BLaER1 treated with 17β-estradiol and CSF1 and Interleukin-3, amounts not matched to agents 10 nM and 100 nM (cell line): ENCODE measurements at regions not wholly inside any gene's neighbourhood (a gene's known extent, or its start where the extent isn't known, plus 50 kb on each side); places are given as distances from the start of the nearest gene placed in this dataset.
A peak's percentile ranks its signal among the peaks of the same experiment; 100 is the strongest.

Experiments
- H3K27ac ChIP-seq, 11 experiments: shearing (Covaris generic); formaldehyde crosslinking; 2 replicates each; pipeline ENCODE4 v1.8.1; 2022
- H3K27me3 ChIP-seq, 11 experiments: shearing (Covaris generic); formaldehyde crosslinking; 2 replicates each; pipeline ENCODE4 v1.8.1; 2022
- H3K36me3 ChIP-seq, 11 experiments: shearing (Covaris generic); formaldehyde crosslinking; 2 replicates each; pipeline ENCODE4 v1.8.1; 2022
- H3K4me1 ChIP-seq, 10 experiments: shearing (Covaris generic); formaldehyde crosslinking; 2 replicates each; pipeline ENCODE4 v1.8.1; 2022
- H3K4me2 ChIP-seq, 11 experiments: shearing (Covaris generic); formaldehyde crosslinking; 2 replicates each; pipeline ENCODE4 v1.8.1; 2022
- H3K4me3 ChIP-seq, 10 experiments: shearing (Covaris generic); formaldehyde crosslinking; 2 replicates each; pipeline ENCODE4 v1.8.1; 2022
- H3K9ac ChIP-seq, 11 experiments: shearing (Covaris generic); formaldehyde crosslinking; 2 replicates each; pipeline ENCODE4 v1.8.1; 2022
- H3K9me3 ChIP-seq, 11 experiments: shearing (Covaris generic); formaldehyde crosslinking; replicated peaks in 1 of 11; 2 replicates each; pipeline ENCODE4 v1.8.1; 2022
- H4K20me1 ChIP-seq, 11 experiments: shearing (Covaris generic); formaldehyde crosslinking; 2 replicates each; pipeline ENCODE4 v1.8.1; 2022
- Cebpa-rat ChIP-seq, 11 experiments: shearing (Covaris generic); IDR thresholded peaks; 2 replicates each; pipeline ENCODE4 v1.8.1; 2022

GRCh38 chr6:156185113-156185512, 592.1 kb upstream of the ARID1B start:
- no peak overlapping the region for H3K27ac ChIP-seq
- H3K4me2 ChIP-seq: peak overlapping the region in 5 of 11 experiments; percentile 12 to 44 (median 29); a peak in 7 of 22 replicates
- H3K36me3 ChIP-seq: no peaks in the 10 kb centered on the region
- H3K4me3 ChIP-seq: no peak overlapping the region
- peaks cover 0 to 15% (median 7%) of the 10 kb centered on the region in 11 experiments; a peak in 10 of 22 replicates for H3K9me3 ChIP-seq
- peaks cover 0 to 24% (median 12%) of the 10 kb centered on the region in 10 experiments; a peak in 14 of 20 replicates for H3K4me1 ChIP-seq
- H3K27me3 ChIP-seq: no peaks in the 10 kb centered on the region
- no peak overlapping the region for H3K9ac ChIP-seq
- no peak for TF ChIP-seq Cebpa-rat (IDR thresholded peaks at IDR 0.05)
- no peaks in the 10 kb centered on the region for H4K20me1 ChIP-seq

- Histone ChIP-seq H3K9ac (no peak overlapping the region), H4K20me1 (no peaks in the 10 kb centered on the region), H3K4me3 (no peak overlapping the region), H3K27me3 (no peaks in the 10 kb centered on the region), H3K4me1 (peaks cover 0 to 24% (median 12%) of the 10 kb centered on the region in 10 experiments; a peak in 14 of 20 replicates), H3K27ac (no peak overlapping the region), H3K9me3 (peaks cover 0 to 25% (median 14%) of the 10 kb centered on the region in 11 experiments; a peak in 11 of 22 replicates), H3K36me3 (no peaks in the 10 kb centered on the region), H3K4me2 (no peak overlapping the region)
- TF ChIP-seq Cebpa-rat (IDR thresholded peaks at IDR 0.05): no peak
These were observed 593.5 kb upstream of the ARID1B start for GRCh38 chr6:156183678-156184077.

- Histone ChIP-seq H3K4me3 (no peak overlapping the region), H3K4me1 (peaks cover 0 to 24% (median 12%) of the 10 kb centered on the region in 10 experiments; a peak in 14 of 20 replicates), H3K36me3 (no peaks in the 10 kb centered on the region), H3K27ac (no peak overlapping the region), H3K9ac (no peak overlapping the region), H3K4me2 (peak overlapping the region in 7 of 11 experiments; percentile 19 to 48 (median 32); a peak in 11 of 22 replicates), H3K27me3 (no peaks in the 10 kb centered on the region), H4K20me1 (no peaks in the 10 kb centered on the region), H3K9me3 (peaks cover 6 to 34% (median 20%) of the 10 kb centered on the region in 11 experiments; a peak in 18 of 22 replicates)
- TF ChIP-seq Cebpa-rat (IDR thresholded peaks at IDR 0.05): no peak
These were observed 594.8 kb upstream of the ARID1B start for GRCh38 chr6:156182356-156182755.

- no peak overlapping the region for H3K4me3 ChIP-seq
- no peaks in the 10 kb centered on the region for H4K20me1 ChIP-seq
- H3K4me1 ChIP-seq: peaks cover 0 to 24% (median 12%) of the 10 kb centered on the region in 10 experiments; a peak in 14 of 20 replicates
- no peak for TF ChIP-seq Cebpa-rat (IDR thresholded peaks at IDR 0.05)
- no peak overlapping the region for H3K4me2 ChIP-seq
- no peak overlapping the region for H3K27ac ChIP-seq
- H3K27me3 ChIP-seq: no peaks in the 10 kb centered on the region
- no peak overlapping the region for H3K9ac ChIP-seq
- no peaks in the 10 kb centered on the region for H3K36me3 ChIP-seq
- H3K9me3 ChIP-seq: peaks cover 8 to 34% (median 22%) of the 10 kb centered on the region in 11 experiments; a peak in 18 of 22 replicates
These were observed 595.7 kb upstream of the ARID1B start for GRCh38 chr6:156181506-156181905.

- no peak for TF ChIP-seq Cebpa-rat (IDR thresholded peaks at IDR 0.05)
- H3K27ac ChIP-seq: no peak overlapping the region
- H3K4me2 ChIP-seq: peak overlapping the region in 3 of 11 experiments; percentile 15 to 40 (median 23); a peak in 4 of 22 replicates
These were observed 601.2 kb upstream of the ARID1B start for GRCh38 chr6:156175971-156176421.

GRCh38 chr6:156175433-156175832, 601.7 kb upstream of the ARID1B start:
- Histone ChIP-seq H3K4me3 (no peak overlapping the region), H3K36me3 (no peaks in the 10 kb centered on the region), H3K4me2 (no peak overlapping the region), H3K27ac (no peak overlapping the region), H3K9me3 (peaks cover 8 to 22% (median 18%) of the 10 kb centered on the region in 11 experiments; a peak in 18 of 22 replicates), H3K4me1 (peaks cover 0 to 5% (median 0%) of the 10 kb centered on the region in 10 experiments; a peak in 2 of 20 replicates), H3K27me3 (no peaks in the 10 kb centered on the region), H4K20me1 (no peaks in the 10 kb centered on the region), H3K9ac (no peak overlapping the region)
- TF ChIP-seq Cebpa-rat (IDR thresholded peaks at IDR 0.05): no peak

More at GRCh38 chr6:156175971-156176421, 601.2 kb upstream of the ARID1B start:
- Histone ChIP-seq H3K4me1 (peaks cover 0 to 5% (median 0%) of the 10 kb centered on the region in 10 experiments; a peak in 2 of 20 replicates), H3K9me3 (peaks cover 8 to 27% (median 22%) of the 10 kb centered on the region in 11 experiments; a peak in 18 of 22 replicates), H3K27me3 (no peaks in the 10 kb centered on the region), H3K36me3 (no peaks in the 10 kb centered on the region), H3K9ac (no peak overlapping the region), H4K20me1 (no peaks in the 10 kb centered on the region), H3K4me3 (no peak overlapping the region)

- no peak overlapping the region for H3K9ac ChIP-seq
- peaks cover under 1 to 13% (median 10%) of the 10 kb centered on the region in 11 experiments; a peak in 15 of 22 replicates for H3K9me3 ChIP-seq
- peaks cover 0 to 5% (median 0%) of the 10 kb centered on the region in 10 experiments; a peak in 2 of 20 replicates for H3K4me1 ChIP-seq
- no peak overlapping the region for H3K4me2 ChIP-seq
- no peak overlapping the region for H3K27ac ChIP-seq
- no peaks in the 10 kb centered on the region for H4K20me1 ChIP-seq
- H3K4me3 ChIP-seq: no peak overlapping the region
- H3K36me3 ChIP-seq: no peaks in the 10 kb centered on the region
- no peak for TF ChIP-seq Cebpa-rat (IDR thresholded peaks at IDR 0.05)
- H3K27me3 ChIP-seq: no peaks in the 10 kb centered on the region
These were observed 602.9 kb upstream of the ARID1B start for GRCh38 chr6:156174031-156174890.

GRCh38 chr6:156169371-156169770, 607.8 kb upstream of the ARID1B start:
- Histone ChIP-seq H4K20me1 (no peaks in the 10 kb centered on the region), H3K27me3 (no peaks in the 10 kb centered on the region), H3K9me3 (peaks cover 0 to 10% (median 0%) of the 10 kb centered on the region in 11 experiments; a peak in 3 of 22 replicates), H3K27ac (no peak overlapping the region), H3K4me2 (no peak overlapping the region), H3K36me3 (no peaks in the 10 kb centered on the region), H3K4me3 (no peak overlapping the region), H3K4me1 (peaks cover 15 to 41% (median 26%) of the 10 kb centered on the region in 10 experiments), H3K9ac (no peak overlapping the region)
- TF ChIP-seq Cebpa-rat (IDR thresholded peaks at IDR 0.05): no peak

- H3K36me3 ChIP-seq: no peaks in the 10 kb centered on the region
- peak overlapping the region; percentile 60 to 88 (median 74) for H3K4me2 ChIP-seq
- H3K4me3 ChIP-seq: peak overlapping the region; percentile 7 to 48 (median 30); a peak in 11 of 20 replicates
- H3K27ac ChIP-seq: peak overlapping the region; percentile 8 to 77 (median 69); a peak in 20 of 22 replicates
- H3K4me1 ChIP-seq: peaks cover 15 to 58% (median 41%) of the 10 kb centered on the region in 10 experiments
- peak overlapping the region; percentile 26 to 73 (median 50) for H3K9ac ChIP-seq
- no peaks in the 10 kb centered on the region for H3K27me3 ChIP-seq
- TF ChIP-seq Cebpa-rat (IDR thresholded peaks at IDR 0.05): no peak
- no peaks in the 10 kb centered on the region for H4K20me1 ChIP-seq
- peaks cover 0 to 10% (median 0%) of the 10 kb centered on the region in 11 experiments; a peak in 3 of 22 replicates for H3K9me3 ChIP-seq
These were observed 609.5 kb upstream of the ARID1B start for GRCh38 chr6:156167625-156168071.
